GM12875 (cell line): ENCODE measurements at regions not wholly inside any gene's neighbourhood (a gene's known extent, or its start where the extent isn't known, plus 50 kb on each side); places are given as distances from the start of the nearest gene placed in this dataset.
"Not testable (repeated sequence)": the region's sequence is repeated elsewhere in the genome, so short reads cannot be mapped to it uniquely, and the experiment has no call there.

Experiments
- H3K4me3 ChIP-seq: one replicate; pipeline ENCODE4 v1.5.1; 2011; ENCODE audit warnings: low read depth, low read length, control low read depth
- CTCF ChIP-seq: IDR thresholded peaks from 2 replicates; pipeline ENCODE4 v1.5.1; 2011; ENCODE audit warnings: low read depth, mild to moderate bottlenecking, control low read depth, inconsistent platforms, low read length, moderate library complexity, borderline replicate concordance; ENCODE audit not compliant: insufficient read depth

DNA sequence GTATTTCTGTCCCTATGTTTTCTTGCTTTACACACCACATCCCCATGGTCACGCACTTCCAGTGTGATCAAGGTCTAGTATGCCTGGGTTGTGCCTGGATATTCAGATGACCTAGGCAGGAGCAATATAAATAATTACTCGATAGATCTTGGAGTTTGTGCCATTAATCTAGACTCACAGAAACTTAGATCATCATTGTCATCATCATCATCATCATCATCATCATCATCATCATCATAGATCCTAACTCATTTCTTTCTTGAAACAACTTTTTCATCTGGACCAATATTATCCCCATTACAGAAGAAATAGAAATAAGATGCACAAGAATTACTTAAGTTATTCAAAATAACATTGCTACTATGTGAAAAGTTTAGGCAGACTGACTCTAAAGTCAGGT is 130.3 kb upstream of the LRRTM4 start:
- no peak overlapping the region for H3K4me3 ChIP-seq
- no peak for TF ChIP-seq CTCF

- no peak for TF ChIP-seq CTCF
- H3K4me3 ChIP-seq, result no peak overlapping the region
Measured at GRCh38 chr2:77664491-77664890, 142.3 kb upstream of the LRRTM4 start.

GRCh38 chr2:77666251-77666980 is 144.2 kb upstream of the LRRTM4 start:
- no peak overlapping the region for H3K4me3 ChIP-seq
- no peak for TF ChIP-seq CTCF

- H3K4me3 ChIP-seq, result not testable (repeated sequence)
Measured at GRCh38 chr2:77684543-77685319, 162.6 kb upstream of the LRRTM4 start.

DNA sequence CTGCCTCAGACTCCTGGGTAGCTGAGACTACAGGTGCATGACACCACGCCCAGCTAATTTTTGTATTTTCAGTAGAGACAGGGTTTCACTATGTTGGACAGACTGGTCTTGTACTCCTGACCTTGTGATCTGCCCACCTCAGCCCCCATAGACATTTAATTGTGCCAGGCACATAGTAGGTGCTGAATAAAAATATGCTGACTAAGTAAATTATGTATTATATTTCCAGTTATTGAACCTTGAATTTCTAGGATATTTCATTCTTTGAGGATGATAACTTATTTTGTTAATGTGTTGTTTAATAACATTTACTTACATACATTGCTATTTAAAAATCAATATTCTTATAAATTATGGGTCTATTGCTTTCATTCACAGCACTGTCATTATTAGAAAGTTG is 190.4 kb upstream of the LRRTM4 start:
- TF ChIP-seq CTCF, result no peak
- H3K4me3 ChIP-seq, result no peak overlapping the region

GRCh38 chr2:77713412-77713811 is 191.2 kb upstream of the LRRTM4 start:
- TF ChIP-seq CTCF, result no peak
- H3K4me3 ChIP-seq, result no peak overlapping the region

DNA sequence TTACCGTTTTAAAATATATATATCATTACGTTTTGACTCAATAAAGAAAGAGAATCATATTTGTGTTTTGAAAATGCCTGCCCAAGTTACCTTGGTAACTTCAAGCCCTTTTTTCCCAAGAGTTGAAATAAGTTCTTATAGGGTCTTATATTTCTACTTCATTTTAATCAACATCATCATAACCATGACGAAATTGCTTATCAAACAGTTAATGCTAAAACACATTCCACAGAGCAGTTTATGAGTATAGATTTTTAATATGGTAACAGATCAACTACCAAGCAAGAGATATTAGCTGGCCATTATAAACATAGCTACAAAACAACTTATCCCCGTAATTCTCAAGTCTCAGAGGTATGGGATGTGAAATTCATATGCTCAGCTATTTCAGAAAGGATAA is 197.9 kb upstream of the LRRTM4 start:
- H3K4me3 ChIP-seq, result no peak overlapping the region
- no peak for TF ChIP-seq CTCF
